GM19455 (cell line): ENCODE measurements at regions not wholly inside any gene's neighbourhood (a gene's known extent, or its start where the extent isn't known, plus 50 kb on each side); places are given as distances from the start of the nearest gene placed in this dataset.
"Not testable (repeated sequence)": the region's sequence is repeated elsewhere in the genome, so short reads cannot be mapped to it uniquely, and the experiment has no call there.

Experiments used
- ATAC-seq: cut with Tn5 transposase; IDR thresholded peaks from one replicate; pipeline ENCODE4 v1.9.1; 2021; ENCODE audit not compliant: unreplicated experiment

- no peak for ATAC-seq
Observed at GRCh38 chr10:43843321-43844101, 194.8 kb upstream of the ZNF32 start.

- ATAC-seq, result no peak
Observed at GRCh38 chr10:43842496-43842895, 193.8 kb upstream of the ZNF32 start.

- no peak for ATAC-seq
Observed at GRCh38 chr10:43842072-43842471, 193.4 kb upstream of the ZNF32 start.

- no peak for ATAC-seq
Observed at GRCh38 chr10:43839973-43840372, 191.3 kb upstream of the ZNF32 start.

- not testable (repeated sequence) for ATAC-seq
Observed at GRCh38 chr10:43834751-43835150, 186.1 kb upstream of the ZNF32 start.

GRCh38 chr10:43827853-43828252 lies 179.2 kb upstream of the ZNF32 start:
- ATAC-seq, result no peak

GRCh38 chr10:43825984-43826383 lies 177.3 kb upstream of the ZNF32 start:
- ATAC-seq, result no peak

- ATAC-seq, result no peak
Observed at GRCh38 chr10:43825421-43825820, 176.7 kb upstream of the ZNF32 start.

GRCh38 chr10:43824934-43825333 lies 176.3 kb upstream of the ZNF32 start:
- ATAC-seq, result no peak

GRCh38 chr10:43822631-43823580 lies 174.2 kb upstream of the ZNF32 start:
- no peak for ATAC-seq

GRCh38 chr10:43821103-43821502 lies 172.4 kb upstream of the ZNF32 start:
- ATAC-seq, result no peak

GRCh38 chr10:43820663-43821062 lies 172.0 kb upstream of the ZNF32 start:
- ATAC-seq, result no peak

- no peak for ATAC-seq
Observed at GRCh38 chr10:43819464-43820230, 171.0 kb upstream of the ZNF32 start.

- no peak for ATAC-seq
Observed at GRCh38 chr10:43818687-43819086, 170.0 kb upstream of the ZNF32 start.

GRCh38 chr10:43817368-43817767 lies 168.7 kb upstream of the ZNF32 start:
- no peak for ATAC-seq

- ATAC-seq, result peak; percentile 93
Observed at GRCh38 chr10:43816351-43817321, 168.0 kb upstream of the ZNF32 start.

- no peak for ATAC-seq
Observed at GRCh38 chr10:43815181-43815885, 166.7 kb upstream of the ZNF32 start.

GRCh38 chr10:43814663-43815062 lies 166.0 kb upstream of the ZNF32 start:
- no peak for ATAC-seq

- ATAC-seq, result no peak
Observed at GRCh38 chr10:43811871-43812270, 163.2 kb upstream of the ZNF32 start.
